GM10248 (cell line): ENCODE measurements at regions not wholly inside any gene's neighbourhood (a gene's known extent, or its start where the extent isn't known, plus 50 kb on each side); places are given as distances from the start of the nearest gene placed in this dataset.

Experiments
- CTCF ChIA-PET: fragments of 300-600 bp; sonication (Branson Sonifier 250); formaldehyde crosslinking; extraction: SDS; loops from one replicate; lab custom pipeline; 2021; ENCODE audit warnings: antibody characterized with exemption; lab: Yijun Ruan, JAX
- POLR2A ChIA-PET: fragments of 350-650 bp; sonication (Branson Sonifier 250); formaldehyde crosslinking; extraction: SDS; loops from one replicate; lab custom pipeline; 2020; ENCODE audit warnings: antibody characterized with exemption; lab: Yijun Ruan, JAX
- DNase-seq: peaks from one replicate; pipeline ENCODE4 v3.0.0; 2012; ENCODE audit errors: extremely low spot score
- CTCF ChIP-seq: IDR thresholded peaks from 2 replicates; pipeline ENCODE4 v1.5.1; 2012; ENCODE audit warnings: mild to moderate bottlenecking, low read depth; ENCODE audit errors: extremely low read depth, missing control alignments, control extremely low read depth

- no peak for DNase-seq
These were observed 698.7 kb upstream of the IGFBP3 start for GRCh38 chr7:46619723-46620310.

GRCh38 chr7:46616636-46617035, 695.6 kb upstream of the IGFBP3 start:
- no peak for TF ChIP-seq CTCF
- CTCF ChIA-PET, result no interaction called here
- POLR2A ChIA-PET, result no interaction called here
- DNase-seq, result no peak

More at GRCh38 chr7:46619723-46620310, 698.7 kb upstream of the IGFBP3 start:
- no peak for TF ChIP-seq CTCF
- ChIA-PET POLR2A (no interaction called here), CTCF (no interaction called here)

DNA sequence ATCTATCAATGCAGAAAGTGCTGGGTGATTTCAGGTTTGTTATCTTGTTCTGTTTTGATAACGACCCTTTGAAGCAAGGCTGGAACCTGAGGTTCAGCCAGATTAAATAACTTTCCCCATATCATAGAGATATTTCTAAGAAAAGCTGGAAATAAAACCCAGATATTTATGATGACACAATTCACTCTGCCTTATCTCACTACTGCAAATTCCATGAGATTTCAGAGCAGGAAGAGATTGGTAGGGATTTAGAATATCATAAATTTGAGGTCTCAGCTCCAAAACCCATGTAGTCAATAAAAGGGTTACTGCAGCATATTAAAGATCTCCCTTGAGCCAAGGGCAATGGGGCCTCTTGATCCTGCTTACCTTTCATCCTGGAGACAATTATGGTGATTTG, 692.5 kb upstream of the IGFBP3 start:
- DNase-seq, result no peak
- ChIA-PET POLR2A (no interaction called here), CTCF (interaction anchor here (1.0 kb wide), 1 partner anchor 29 kb away, joined by 3 read pairs; no protein-coding TSS in a partner anchor)
- TF ChIP-seq CTCF, result no peak

- no peak for DNase-seq
- TF ChIP-seq CTCF, result no peak
- POLR2A ChIA-PET, result no interaction called here
- CTCF ChIA-PET, result interaction anchor here (1.2 kb wide), 1 partner anchor 9 kb away, joined by 3 read pairs; no protein-coding TSS in a partner anchor
These were observed 692.0 kb upstream of the IGFBP3 start for GRCh38 chr7:46613116-46613515.

- ChIA-PET POLR2A (no interaction called here), CTCF (no interaction called here)
- no peak for DNase-seq
- TF ChIP-seq CTCF, result no peak
These were observed 690.4 kb upstream of the IGFBP3 start for GRCh38 chr7:46611508-46611907.

DNA sequence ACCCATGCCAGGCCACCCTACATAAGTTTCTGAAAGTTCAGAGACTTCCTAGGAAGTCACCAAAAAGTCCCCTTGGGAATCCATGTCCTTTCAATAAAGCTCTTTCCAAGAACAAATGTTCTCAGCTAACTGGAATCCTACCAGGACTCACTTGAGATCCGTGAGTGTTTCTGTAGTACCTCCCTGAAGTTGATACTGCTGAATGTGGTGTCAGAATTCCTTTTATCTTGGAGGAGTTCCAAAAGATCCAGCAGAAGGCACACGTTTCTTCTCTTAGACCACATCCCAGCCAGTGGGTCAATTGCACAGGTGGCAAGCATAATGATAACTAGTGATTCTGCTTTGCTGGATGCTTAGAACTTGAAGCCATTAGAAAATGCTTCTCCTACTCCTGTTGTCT, 689.7 kb upstream of the IGFBP3 start:
- TF ChIP-seq CTCF, result no peak
- CTCF ChIA-PET, result no interaction called here
- DNase-seq, result no peak
- POLR2A ChIA-PET, result no interaction called here

- CTCF ChIA-PET, result no interaction called here
- no peak for TF ChIP-seq CTCF
- POLR2A ChIA-PET, result no interaction called here
- DNase-seq, result no peak
These were observed 686.1 kb upstream of the IGFBP3 start for GRCh38 chr7:46607176-46607575.
